D721Med (cell line): ENCODE measurements at regions not wholly inside any gene's neighbourhood (a gene's known extent, or its start where the extent isn't known, plus 50 kb on each side); places are given as distances from the start of the nearest gene placed in this dataset.

Experiments used
- DNase-seq: peaks from one replicate; pipeline ENCODE4 v3.0.0; 2011; ENCODE audit warnings: low spot score; ENCODE audit not compliant: insufficient read length
- FAIRE-seq: peaks from 2 replicates; lab custom pipeline; 2011; peaks lifted over from hg19 to GRCh38; lab: Jason Lieb, UNC
- CTCF ChIP-seq: IDR thresholded peaks from 2 replicates; pipeline ENCODE4 v1.5.1; 2012; ENCODE audit warnings: mild to moderate bottlenecking, control low read depth; ENCODE audit not compliant: insufficient read depth; ENCODE audit errors: missing control alignments

- no peak for FAIRE-seq
- TF ChIP-seq CTCF: no peak
Measured at GRCh38 chr1:5725855-5726585, 266.2 kb downstream of the NPHP4 start.

GRCh38 chr1:5725406-5725805 lies 266.8 kb downstream of the NPHP4 start:
- FAIRE-seq (no peak), DNase-seq (no peak)
- no peak for TF ChIP-seq CTCF

More at GRCh38 chr1:5725855-5726585, 266.2 kb downstream of the NPHP4 start:
- DNase-seq: no peak

- FAIRE-seq (no peak), DNase-seq (no peak)
- TF ChIP-seq CTCF: no peak
Measured at GRCh38 chr1:5724847-5725246, 267.4 kb downstream of the NPHP4 start.

GRCh38 chr1:5722635-5723164 lies 269.5 kb downstream of the NPHP4 start:
- FAIRE-seq (no peak), DNase-seq (no peak)
- TF ChIP-seq CTCF: no peak

- DNase-seq: no peak
- TF ChIP-seq CTCF: no peak
- FAIRE-seq: no peak
Measured at GRCh38 chr1:5721634-5722215, 270.5 kb downstream of the NPHP4 start.

- FAIRE-seq (no peak), DNase-seq (no peak)
- no peak for TF ChIP-seq CTCF
Measured at GRCh38 chr1:5720936-5721335, 271.3 kb downstream of the NPHP4 start.

- no peak for DNase-seq
- no peak for TF ChIP-seq CTCF
- FAIRE-seq: no peak
Measured at GRCh38 chr1:5720484-5720883, 271.7 kb downstream of the NPHP4 start.
